Liver (tissue), 8 donors: ENCODE measurements at regions not wholly inside any gene's neighbourhood (a gene's known extent, or its start where the extent isn't known, plus 50 kb on each side); places are given as distances from the start of the nearest gene placed in this dataset.

Experiments used
- DNase-seq: peaks from one replicate; pipeline ENCODE4 v3.0.0-alpha.2; 2017; ENCODE audit warnings: low spot score
- H3K27ac ChIP-seq, 2 donors: one replicate each; pipeline ENCODE4 v1.7.0; 2013; ENCODE audit warnings: inconsistent platforms in 2 of 2, low read length in 2 of 2, control low read depth in 1 of 2, low read depth in 1 of 2, mild to moderate bottlenecking in 1 of 2
- H3K27me3 ChIP-seq, 4 donors: one replicate each; pipeline versions ENCODE4 v1.6.1 to v1.7.0; 2013; ENCODE audit warnings: low read length in 3 of 4, inconsistent platforms in 1 of 4, mild to moderate bottlenecking in 1 of 4, moderate library complexity in 1 of 4; ENCODE audit not compliant: control insufficient read depth in 4 of 4, insufficient read depth in 4 of 4
- H3K36me3 ChIP-seq, 4 donors: one replicate each; pipeline versions ENCODE4 v1.6.1 to v1.7.0; 2013; ENCODE audit warnings: low read length in 3 of 4, mild to moderate bottlenecking in 3 of 4, low read depth in 1 of 4, moderate library complexity in 1 of 4; ENCODE audit not compliant: control insufficient read depth in 4 of 4, insufficient read depth in 3 of 4
- H3K4me1 ChIP-seq, 4 donors: one replicate each; pipeline versions ENCODE4 v1.6.1 to v1.7.0; 2013; ENCODE audit warnings: low read length in 3 of 4, mild to moderate bottlenecking in 3 of 4, moderate library complexity in 1 of 4; ENCODE audit not compliant: control insufficient read depth in 4 of 4, insufficient read depth in 4 of 4
- H3K4me3 ChIP-seq, 3 donors: one replicate each; pipeline versions ENCODE4 v1.6.1 to v1.7.0; 2013; ENCODE audit warnings: low read length in 3 of 3, control low read depth in 1 of 3, low read depth in 1 of 3, mild to moderate bottlenecking in 1 of 3
- H3K9ac ChIP-seq, 2 donors: one replicate each; pipeline ENCODE4 v1.7.0; 2013; ENCODE audit warnings: low read length in 2 of 2, mild to moderate bottlenecking in 2 of 2, moderate library complexity in 2 of 2, control low read depth in 1 of 2, low read depth in 1 of 2
- H3K9me3 ChIP-seq, 4 donors: one replicate each; pipeline versions ENCODE4 v1.6.1 to v1.7.0; 2013; ENCODE audit warnings: low read length in 3 of 4; ENCODE audit not compliant: control insufficient read depth in 4 of 4
- ATF3 ChIP-seq: IDR thresholded peaks from 2 replicates; pipeline ENCODE4 v1.6.1; 2016; ENCODE audit warnings: antibody characterized with exemption
- EGR1 ChIP-seq, 2 donors: IDR thresholded peaks; 2 replicates each; pipeline ENCODE4 v1.6.1; 2016 to 2018; ENCODE audit warnings: antibody characterized with exemption in 2 of 2, low read depth in 2 of 2
- FOXA1 ChIP-seq: IDR thresholded peaks from 2 replicates; pipeline ENCODE4 v1.6.1; 2016; ENCODE audit warnings: antibody characterized with exemption
- FOXA2 ChIP-seq: IDR thresholded peaks from 2 replicates; pipeline ENCODE4 v1.6.1; 2016; ENCODE audit warnings: antibody characterized with exemption
- GABPA ChIP-seq, 2 donors: IDR thresholded peaks in 1 of 2; conservative IDR thresholded peaks in 1 of 2; 2 replicates each; pipeline ENCODE4 v1.6.1; 2016; ENCODE audit warnings: antibody characterized with exemption in 2 of 2, mild to moderate bottlenecking in 1 of 2, moderate library complexity in 1 of 2
- HNF4A ChIP-seq, 2 donors: conservative IDR thresholded peaks; 2 replicates each; pipeline ENCODE4 v1.6.1; 2016; ENCODE audit warnings: antibody characterized with exemption in 2 of 2, mild to moderate bottlenecking in 2 of 2
- HNF4G ChIP-seq: IDR thresholded peaks from 2 replicates; pipeline ENCODE4 v1.6.1; 2016; ENCODE audit warnings: antibody characterized with exemption
- JUND ChIP-seq, 2 donors: IDR thresholded peaks; 2 replicates each; pipeline ENCODE4 v1.6.1; 2016; ENCODE audit warnings: antibody characterized with exemption in 2 of 2
- NR2F2 ChIP-seq: IDR thresholded peaks from 2 replicates; pipeline ENCODE4 v1.6.1; 2016; ENCODE audit warnings: antibody characterized with exemption
- RAD21 ChIP-seq, 2 donors: IDR thresholded peaks; 2 replicates each; pipeline ENCODE4 v1.6.1; 2016; ENCODE audit warnings: antibody characterized with exemption in 2 of 2, mild to moderate bottlenecking in 2 of 2
- REST ChIP-seq: IDR thresholded peaks from 2 replicates; pipeline ENCODE4 v1.6.1; 2016; ENCODE audit warnings: antibody characterized with exemption, mild to moderate bottlenecking
- RXRA ChIP-seq, 2 donors: IDR thresholded peaks; 2 replicates each; pipeline ENCODE4 v1.6.1; 2017 to 2018; ENCODE audit warnings: antibody characterized with exemption in 2 of 2, mild to moderate bottlenecking in 1 of 2
- SP1 ChIP-seq: IDR thresholded peaks from 2 replicates; pipeline ENCODE4 v1.6.1; 2018; ENCODE audit warnings: antibody characterized with exemption, mild to moderate bottlenecking
- TAF1 ChIP-seq: conservative IDR thresholded peaks from 2 replicates; pipeline ENCODE4 v1.6.1; 2016; ENCODE audit warnings: antibody characterized with exemption, mild to moderate bottlenecking
- YY1 ChIP-seq: IDR thresholded peaks from 2 replicates; pipeline ENCODE4 v1.6.1; 2016; ENCODE audit warnings: antibody characterized with exemption, mild to moderate bottlenecking
- ZBTB33 ChIP-seq: IDR thresholded peaks from 2 replicates; pipeline ENCODE4 v1.6.1; 2016; ENCODE audit warnings: antibody characterized with exemption
- WGBS: extraction: QIAGEN DNeasy Blood & Tissue Kit; methylation state at CpG from one replicate; pipeline ENCODE4 v1.1.7; 2013; 5-methylcytosine and 5-hydroxymethylcytosine counted together
- TF ChIP-seq, protein P1 (sequence below): fragments of 150-350 bp; IDR thresholded peaks from 2 replicates; pipeline ENCODE4 v1.5.1; 2017; ENCODE audit warnings: improper control_type of control experiment, low read depth, low read length; ENCODE audit not compliant: missing input control
- TF ChIP-seq, protein P2 (sequence below): IDR thresholded peaks from 2 replicates; pipeline ENCODE4 v1.6.1; 2016; ENCODE audit warnings: antibody characterized with exemption
- donor health status: healthy.
- donor health status: healthy.
- donor health status: healthy.
- donor health status: healthy.
- donor health status: healthy.

DNA sequence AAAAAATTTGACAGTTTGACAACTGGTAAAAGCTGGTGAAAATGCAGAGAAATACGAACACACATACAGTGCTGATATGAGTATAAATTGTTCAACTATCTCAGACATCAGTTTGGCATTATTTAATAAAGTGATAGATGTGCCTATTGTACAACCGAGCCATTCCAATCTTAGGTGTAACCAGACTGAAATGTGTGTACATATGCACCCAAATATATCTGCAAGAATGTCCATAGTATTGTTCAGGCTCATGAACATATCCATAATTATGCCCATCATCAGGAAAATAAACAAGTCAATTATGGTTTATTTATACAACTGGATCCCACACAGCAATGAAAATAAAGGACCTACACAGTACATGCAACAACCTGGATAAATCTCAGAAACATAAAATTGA lies 188.9 kb upstream of the DDX53 start:
- Histone ChIP-seq H3K4me3 (no peak overlapping the region), H3K9me3 (no peaks in the 10 kb centered on the region), H3K4me1 (no peaks in the 10 kb centered on the region), H3K27ac (no peak overlapping the region), H3K27me3 (no peaks in the 10 kb centered on the region), H3K36me3 (no peaks in the 10 kb centered on the region), H3K9ac (no peak overlapping the region)
- no peak for DNase-seq
- 43% methylated on average over 2 of the region's 2 CpGs for WGBS
- TF ChIP-seq ATF3 = no peak
- TF ChIP-seq, protein P1, sequence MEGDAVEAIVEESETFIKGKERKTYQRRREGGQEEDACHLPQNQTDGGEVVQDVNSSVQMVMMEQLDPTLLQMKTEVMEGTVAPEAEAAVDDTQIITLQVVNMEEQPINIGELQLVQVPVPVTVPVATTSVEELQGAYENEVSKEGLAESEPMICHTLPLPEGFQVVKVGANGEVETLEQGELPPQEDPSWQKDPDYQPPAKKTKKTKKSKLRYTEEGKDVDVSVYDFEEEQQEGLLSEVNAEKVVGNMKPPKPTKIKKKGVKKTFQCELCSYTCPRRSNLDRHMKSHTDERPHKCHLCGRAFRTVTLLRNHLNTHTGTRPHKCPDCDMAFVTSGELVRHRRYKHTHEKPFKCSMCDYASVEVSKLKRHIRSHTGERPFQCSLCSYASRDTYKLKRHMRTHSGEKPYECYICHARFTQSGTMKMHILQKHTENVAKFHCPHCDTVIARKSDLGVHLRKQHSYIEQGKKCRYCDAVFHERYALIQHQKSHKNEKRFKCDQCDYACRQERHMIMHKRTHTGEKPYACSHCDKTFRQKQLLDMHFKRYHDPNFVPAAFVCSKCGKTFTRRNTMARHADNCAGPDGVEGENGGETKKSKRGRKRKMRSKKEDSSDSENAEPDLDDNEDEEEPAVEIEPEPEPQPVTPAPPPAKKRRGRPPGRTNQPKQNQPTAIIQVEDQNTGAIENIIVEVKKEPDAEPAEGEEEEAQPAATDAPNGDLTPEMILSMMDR = no peak
- TF ChIP-seq HNF4G = no peak
- TF ChIP-seq FOXA1 = no peak
- no peak for TF ChIP-seq JUND (IDR thresholded peaks at IDR 0.05)
- no peak for TF ChIP-seq RAD21 (IDR thresholded peaks at IDR 0.05)
- no peak for TF ChIP-seq RXRA (IDR thresholded peaks at IDR 0.05)
- TF ChIP-seq GABPA (IDR thresholded peaks at IDR 0.05 in 1 of 2, conservative IDR thresholded peaks at IDR 0.05 in 1 of 2) = no peak
- no peak for TF ChIP-seq SP1
- no peak for TF ChIP-seq TAF1
- no peak for TF ChIP-seq HNF4A (conservative IDR thresholded peaks at IDR 0.05)
- TF ChIP-seq FOXA2 = no peak
- TF ChIP-seq EGR1 (IDR thresholded peaks at IDR 0.05; ENCODE audit: low read depth in 2 of 2) = no peak
- TF ChIP-seq YY1 = no peak
- TF ChIP-seq NR2F2 = no peak
- no peak for TF ChIP-seq REST
- no peak for TF ChIP-seq ZBTB33
- TF ChIP-seq, protein P2, sequence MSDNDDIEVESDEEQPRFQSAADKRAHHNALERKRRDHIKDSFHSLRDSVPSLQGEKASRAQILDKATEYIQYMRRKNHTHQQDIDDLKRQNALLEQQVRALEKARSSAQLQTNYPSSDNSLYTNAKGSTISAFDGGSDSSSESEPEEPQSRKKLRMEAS = no peak

- Histone ChIP-seq H3K27me3 (no peaks in the 10 kb centered on the region), H3K27ac (no peak overlapping the region), H3K9me3 (no peaks in the 10 kb centered on the region), H3K9ac (no peak overlapping the region), H3K36me3 (no peaks in the 10 kb centered on the region), H3K4me1 (no peaks in the 10 kb centered on the region), H3K4me3 (no peak overlapping the region)
- DNase-seq = no peak
- TF ChIP-seq NR2F2 = no peak
- TF ChIP-seq RAD21 (IDR thresholded peaks at IDR 0.05) = no peak
- no peak for TF ChIP-seq FOXA2
- no peak for TF ChIP-seq TAF1
- no peak for TF ChIP-seq ATF3
- no peak for TF ChIP-seq FOXA1
- no peak for TF ChIP-seq JUND (IDR thresholded peaks at IDR 0.05)
- no peak for TF ChIP-seq EGR1 (IDR thresholded peaks at IDR 0.05; ENCODE audit: low read depth in 2 of 2)
- no peak for TF ChIP-seq HNF4G
- no peak for TF ChIP-seq YY1
- TF ChIP-seq ZBTB33 = no peak
- no peak for TF ChIP-seq RXRA (IDR thresholded peaks at IDR 0.05)
- no peak for TF ChIP-seq HNF4A (conservative IDR thresholded peaks at IDR 0.05)
- no peak for TF ChIP-seq GABPA (IDR thresholded peaks at IDR 0.05 in 1 of 2, conservative IDR thresholded peaks at IDR 0.05 in 1 of 2)
- TF ChIP-seq REST = no peak
These were observed 181.7 kb upstream of the DDX53 start for GRCh38 chrX:22818061-22818460.
